Retina (tissue), 1 donor: ENCODE measurements at regions not wholly inside any gene's neighbourhood (a gene's known extent, or its start where the extent isn't known, plus 50 kb on each side); places are given as distances from the start of the nearest gene placed in this dataset.
"Not testable (repeated sequence)": the region's sequence is repeated elsewhere in the genome, so short reads cannot be mapped to it uniquely, and the experiment has no call there.

Experiments used
- DNase-seq: peaks from one replicate; pipeline ENCODE4 v3.0.0-alpha.2; 2016

GRCh38 chr20:28562510-28562898 is 2695.0 kb upstream of the DEFB115 start:
- DNase-seq = no peak

DNA sequence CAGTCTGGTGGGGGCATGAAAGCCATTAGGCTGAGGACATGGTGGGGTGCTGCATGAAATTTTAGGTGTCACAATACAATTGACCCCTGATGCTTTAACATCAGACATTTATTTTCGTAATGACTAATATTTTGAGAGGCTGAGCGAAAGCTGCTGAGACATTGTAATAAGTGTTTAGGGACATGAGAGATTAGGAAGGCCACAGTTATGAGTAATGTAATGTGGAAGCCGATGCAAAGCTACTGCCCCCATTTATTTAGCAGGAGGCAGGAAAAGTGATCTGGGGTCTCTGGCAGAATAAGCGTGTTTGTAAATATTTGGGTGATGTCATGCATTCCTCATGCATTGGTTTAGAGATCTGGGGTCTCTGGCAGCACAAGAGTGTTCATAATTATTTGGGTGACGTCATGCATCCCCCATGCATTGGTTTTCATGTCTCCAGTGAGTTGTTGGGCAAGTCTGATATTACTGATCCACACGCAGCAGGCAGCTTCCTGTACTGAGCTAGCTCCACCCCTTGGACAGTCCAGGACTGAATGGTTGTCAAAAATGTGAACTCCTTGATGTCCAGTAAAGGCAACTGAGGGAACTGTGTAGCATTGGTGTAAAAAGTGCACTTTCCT is 2694.5 kb upstream of the DEFB115 start:
- not testable (repeated sequence) for DNase-seq

GRCh38 chr20:28564024-28564423 is 2693.4 kb upstream of the DEFB115 start:
- not testable (repeated sequence) for DNase-seq

DNA sequence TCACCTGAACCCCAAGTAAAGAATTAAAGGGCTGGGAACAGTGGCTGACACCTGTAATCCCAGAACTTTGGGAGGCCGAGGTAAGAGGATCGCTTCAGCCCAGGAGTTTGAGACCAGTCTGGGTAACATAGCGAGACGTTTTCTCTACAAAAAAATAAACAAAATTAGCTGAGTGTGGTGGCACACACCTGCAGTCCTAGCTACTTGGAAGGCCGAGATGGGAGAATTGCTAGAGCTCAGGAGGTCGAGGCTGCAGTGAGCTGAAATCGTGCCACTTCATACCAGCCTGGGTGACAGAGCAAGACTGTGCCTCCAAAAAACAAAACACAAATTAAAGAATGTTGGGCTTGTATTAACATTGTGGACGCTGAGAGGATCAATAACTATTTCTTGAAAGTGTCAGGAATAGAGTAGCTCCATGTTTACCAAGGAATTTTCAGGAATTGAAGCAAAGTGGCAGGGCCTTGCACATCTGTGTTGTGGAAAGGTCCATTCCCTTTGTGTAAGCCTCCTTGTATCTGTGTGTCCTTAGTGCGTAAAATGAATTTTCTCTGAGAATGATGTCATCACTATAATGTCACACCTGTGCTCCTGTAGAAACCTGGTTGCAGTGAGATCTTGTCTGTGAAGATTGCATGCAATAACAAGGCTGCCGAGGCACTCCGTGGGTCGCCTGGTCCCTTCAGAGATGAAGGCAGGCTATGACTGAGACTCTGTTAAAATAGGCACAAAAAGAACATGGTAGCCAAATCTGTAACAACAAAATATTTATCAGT is 2692.6 kb upstream of the DEFB115 start:
- DNase-seq = not testable (repeated sequence)

DNA sequence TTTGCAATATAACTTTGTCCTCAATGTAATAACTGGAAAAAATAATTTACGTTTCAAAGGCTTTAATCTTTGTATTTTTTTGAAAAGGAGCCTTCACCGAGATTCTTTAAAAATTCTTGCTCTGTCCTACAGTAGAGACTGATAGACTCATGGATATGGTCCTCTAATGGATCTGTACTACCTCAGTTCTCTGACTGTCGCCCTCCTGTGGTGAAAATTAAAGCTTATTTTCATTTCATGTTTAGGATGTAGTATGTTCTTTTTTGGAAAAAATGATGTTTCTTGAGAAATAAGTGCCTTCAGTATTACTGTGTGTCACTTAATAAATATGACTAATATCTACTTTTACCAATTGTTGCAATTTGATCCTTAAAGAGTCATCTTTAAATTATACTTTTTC is 2681.5 kb upstream of the DEFB115 start:
- DNase-seq = not testable (repeated sequence)

GRCh38 chr20:28591680-28592079 is 2665.8 kb upstream of the DEFB115 start:
- not testable (repeated sequence) for DNase-seq

GRCh38 chr20:28593383-28593782 is 2664.1 kb upstream of the DEFB115 start:
- not testable (repeated sequence) for DNase-seq

DNA sequence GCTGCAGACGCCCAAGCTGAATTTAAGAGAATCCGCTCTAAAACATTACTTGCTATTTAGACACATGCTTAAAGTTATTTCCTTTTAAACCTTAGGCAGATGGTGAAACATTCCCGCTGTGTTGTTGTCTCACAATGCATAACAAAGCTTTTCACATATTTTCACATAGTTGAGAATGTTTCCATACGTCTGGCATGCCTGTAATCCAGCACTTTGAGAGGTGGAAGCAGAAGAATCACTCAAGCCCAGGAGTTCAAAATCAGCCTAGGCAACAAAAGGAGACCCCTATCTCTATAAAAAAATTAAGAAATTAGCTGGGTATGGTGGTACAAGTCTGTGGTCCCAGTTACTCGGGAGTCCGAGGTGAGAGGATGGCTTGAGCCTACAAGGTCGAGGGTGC is 2663.0 kb upstream of the DEFB115 start:
- DNase-seq = not testable (repeated sequence)

GRCh38 chr20:28602006-28602402 is 2655.5 kb upstream of the DEFB115 start:
- DNase-seq = not testable (repeated sequence)

DNA sequence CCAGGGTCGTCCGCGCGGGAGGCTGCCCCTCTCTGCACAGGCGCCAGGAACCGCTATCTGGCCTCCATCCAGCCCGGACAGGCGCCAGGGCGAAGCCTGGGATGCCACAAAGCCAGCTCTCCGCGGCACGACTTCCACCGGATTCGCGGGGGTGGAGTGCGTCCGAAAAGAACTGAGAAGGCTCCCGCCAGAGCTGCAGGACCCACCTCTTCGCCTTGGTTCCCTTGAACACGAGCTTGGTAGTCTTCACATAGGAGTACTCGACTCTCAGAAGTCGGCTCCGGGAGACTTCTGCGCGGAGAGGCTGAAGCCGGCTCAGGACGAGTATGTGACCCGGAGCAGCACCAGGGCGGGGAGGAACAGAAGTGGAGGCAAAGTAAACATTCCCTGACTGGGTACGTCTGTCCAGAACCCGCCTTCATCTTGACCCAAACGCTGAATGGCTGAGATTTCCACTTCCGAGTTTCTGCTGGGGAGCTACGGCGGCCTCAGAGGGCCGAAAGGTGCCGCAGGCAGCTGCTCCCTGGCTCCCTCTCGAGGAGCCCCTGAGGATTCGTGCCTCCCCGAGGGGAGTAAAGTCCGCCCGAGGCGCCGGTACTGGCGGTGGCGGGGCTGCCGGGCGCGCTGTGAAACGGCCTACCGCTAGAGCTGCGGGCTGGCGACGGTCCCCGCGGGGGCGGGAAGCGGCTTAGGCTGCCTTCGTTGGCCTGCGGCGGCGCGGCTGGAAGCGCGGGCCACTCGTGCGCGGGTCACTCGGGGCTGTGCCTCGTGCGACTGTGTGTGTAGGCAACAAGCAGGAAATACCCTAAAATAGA is 2654.9 kb upstream of the DEFB115 start:
- peak; percentile 91 for DNase-seq

DNA sequence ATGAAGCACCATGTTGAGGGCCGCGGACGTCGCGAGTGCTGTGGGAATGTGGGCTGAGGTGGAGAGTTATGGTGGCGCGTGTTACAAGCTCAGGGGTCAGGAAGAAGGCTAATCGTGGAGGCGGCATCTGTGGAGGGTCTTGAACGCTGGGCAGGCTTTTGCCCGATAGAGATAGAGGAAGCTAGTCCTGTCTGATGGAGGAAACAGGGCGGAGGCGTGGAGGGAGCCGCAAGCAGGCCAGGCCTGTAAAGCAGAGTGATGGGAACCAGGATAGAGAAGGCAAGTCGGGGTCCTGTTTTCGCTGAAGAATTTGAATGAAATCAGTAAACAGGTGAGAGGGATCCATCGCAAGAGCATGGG is 2654.3 kb upstream of the DEFB115 start:
- DNase-seq = not testable (repeated sequence)

DNA sequence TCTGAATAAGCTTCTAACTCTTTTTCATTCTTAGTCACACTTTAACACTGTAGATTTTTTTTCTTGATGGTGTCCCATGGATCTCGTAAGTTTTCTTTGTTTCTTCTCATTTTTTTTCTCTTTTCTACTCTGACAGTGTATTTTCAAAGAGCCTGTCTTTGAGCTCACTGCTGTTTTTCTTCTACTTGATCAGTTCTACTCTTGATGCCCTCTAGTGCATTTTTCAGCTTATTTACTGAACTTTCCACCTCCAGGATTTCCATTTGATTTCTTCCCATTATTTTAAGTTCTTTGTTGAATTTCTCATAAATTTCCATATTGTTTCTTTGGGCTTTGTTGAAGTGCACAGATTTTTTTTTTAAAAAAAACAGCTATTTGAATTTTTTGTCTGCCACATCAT is 2641.1 kb upstream of the DEFB115 start:
- DNase-seq = no peak

- DNase-seq = not testable (repeated sequence)
Observed at GRCh38 chr20:28619956-28620651, 2637.4 kb upstream of the DEFB115 start.

GRCh38 chr20:28625112-28625511 is 2632.4 kb upstream of the DEFB115 start:
- DNase-seq = not testable (repeated sequence)

GRCh38 chr20:28640831-28641230 is 2616.6 kb upstream of the DEFB115 start:
- not testable (repeated sequence) for DNase-seq
